PC-3 (cell line): ENCODE measurements at regions not wholly inside any gene's neighbourhood (a gene's known extent, or its start where the extent isn't known, plus 50 kb on each side); places are given as distances from the start of the nearest gene placed in this dataset.
"Not testable (repeated sequence)": the region's sequence is repeated elsewhere in the genome, so short reads cannot be mapped to it uniquely, and the experiment has no call there.

Experiments
- ATAC-seq: fragments of 200-7000 bp; cut with Tn5 transposase; 2 replicates; pipeline ENCODE4 v1.9.1; 2020; ENCODE audit warnings: mild to moderate bottlenecking, moderate library complexity
- BruUV-seq: library from RNA; stranded (reverse); fragments of 400-500 nt; replicated peaks from 2 replicates; lab custom pipeline; 2021; lab: Mats Ljungman, UMichigan
- CTCF ChIA-PET: fragments of 300-600 bp; sonication (Branson Sonifier 250); formaldehyde crosslinking; loops from one replicate; lab custom pipeline; 2022; ENCODE audit warnings: antibody characterized with exemption; lab: Charles Lee
- POLR2A ChIA-PET: fragments of 300-600 bp; sonication (Branson Sonifier 250); formaldehyde crosslinking; loops from one replicate; lab custom pipeline; 2022; ENCODE audit warnings: antibody characterized with exemption; ENCODE audit not compliant: unreplicated experiment; lab: Charles Lee
- DNase-seq: peaks from one replicate; pipeline ENCODE4 v3.0.0-alpha.2; 2015
- H2AFZ ChIP-seq: fragments of 300-600 bp; sonication (generic); 2 replicates; pipeline ENCODE4 v1.6.0; 2016; ENCODE audit warnings: antibody characterized with exemption, low read length
- H3F3A ChIP-seq: fragments of 300-600 bp; sonication (generic); one replicate; pipeline ENCODE4 v1.6.0; 2017; ENCODE audit warnings: antibody characterized with exemption, low read length, control low read depth, mild to moderate bottlenecking; ENCODE audit not compliant: unreplicated experiment
- H3K27ac ChIP-seq: fragments of 300-600 bp; sonication (generic); 2 replicates; pipeline ENCODE4 v1.5.1; 2016; ENCODE audit warnings: mild to moderate bottlenecking, low read length
- H3K27me3 ChIP-seq: fragments of 300-600 bp; sonication (generic); 2 replicates; pipeline ENCODE4 v1.6.1; 2016; ENCODE audit warnings: low read length, mixed read lengths
- H3K36me3 ChIP-seq: fragments of 300-600 bp; sonication (generic); 2 replicates; pipeline ENCODE4 v1.6.1; 2016; ENCODE audit warnings: low read depth, mixed run types, low read length, mixed read lengths
- H3K4me1 ChIP-seq: fragments of 300-600 bp; sonication (generic); 2 replicates; pipeline ENCODE4 v1.5.1; 2016; ENCODE audit warnings: low read length; ENCODE audit not compliant: insufficient read depth
- H3K4me2 ChIP-seq: fragments of 300-600 bp; sonication (generic); 2 replicates; pipeline ENCODE4 v1.6.0; 2016; ENCODE audit warnings: low read length
- H3K4me3 ChIP-seq: fragments of 300-600 bp; sonication (generic); 2 replicates; pipeline ENCODE4 v1.5.1; 2016; ENCODE audit warnings: mild to moderate bottlenecking, low read length, mixed read lengths
- H3K79me2 ChIP-seq: fragments of 300-600 bp; sonication (generic); 2 replicates; pipeline ENCODE4 v1.6.1; 2017; ENCODE audit warnings: low read length, mixed read lengths
- H3K9ac ChIP-seq: fragments of 300-600 bp; sonication (generic); 2 replicates; pipeline ENCODE4 v1.6.0; 2016; ENCODE audit warnings: mild to moderate bottlenecking, low read length
- H3K9me2 ChIP-seq: fragments of 300-600 bp; sonication (generic); replicated peaks from 2 replicates; pipeline ENCODE4 v1.6.1; 2016; ENCODE audit warnings: mixed run types, low read length, mixed read lengths
- H3K9me3 ChIP-seq: fragments of 300-600 bp; sonication (generic); 2 replicates; pipeline ENCODE4 v1.6.1; 2016; ENCODE audit warnings: low read length, mixed read lengths
- H4K20me1 ChIP-seq: fragments of 300-600 bp; sonication (generic); 2 replicates; pipeline ENCODE4 v1.6.1; 2016; ENCODE audit warnings: low read length, mixed read lengths
- CTCF ChIP-seq: fragments of 300-600 bp; sonication (generic); conservative IDR thresholded peaks from 2 replicates; pipeline ENCODE4 v1.5.1; 2017; ENCODE audit warnings: antibody characterized with exemption, low read depth, mild to moderate bottlenecking, low read length
- EZH2 ChIP-seq: fragments of 300-600 bp; sonication (generic); IDR thresholded peaks from one replicate; pipeline ENCODE4 v1.6.1; 2017; ENCODE audit warnings: antibody characterized with exemption, mild to moderate bottlenecking, low read length; ENCODE audit not compliant: unreplicated experiment
- EZH2phosphoT487 ChIP-seq: fragments of 300-600 bp; sonication (generic); IDR thresholded peaks from 2 replicates; pipeline ENCODE4 v1.6.1; 2018; ENCODE audit warnings: mild to moderate bottlenecking, antibody characterized with exemption, low read length, borderline replicate concordance
- intact Hi-C: fragments of 100-400 bp; cut with micrococcal nuclease; formaldehyde crosslinking; loops from 2 replicates; pipeline ENCODE4 v1.9.0; 2023

- no peak overlapping the region for H3K27ac ChIP-seq
- H3K9me3 ChIP-seq = no peaks in the 10 kb centered on the region
- no peak overlapping the region for H3K4me3 ChIP-seq
- no peaks in the 10 kb centered on the region for H3K36me3 ChIP-seq
- TF ChIP-seq EZH2phosphoT487 = no peak
- no peak for TF ChIP-seq CTCF
- no peak for TF ChIP-seq EZH2
- H3K4me1 ChIP-seq = peaks cover 23% of the 10 kb centered on the region
- no peak for DNase-seq
- no peaks in the 10 kb centered on the region for H4K20me1 ChIP-seq
- ChIA-PET CTCF (no interaction called here), POLR2A (no interaction called here)
- no peak overlapping the region for H3K4me2 ChIP-seq
- no peaks in the 10 kb centered on the region for H3K9me2 ChIP-seq
- H3F3A ChIP-seq = no peaks in the 10 kb centered on the region
- H2AFZ ChIP-seq = no peak overlapping the region
- H3K9ac ChIP-seq = no peak overlapping the region
- no peaks in the 10 kb centered on the region for H3K27me3 ChIP-seq
- BruUV-seq = no TSS peak
- no peak for ATAC-seq
- intact Hi-C loops = loop anchor here (10.0 kb wide), 1 partner anchor 222 kb away; no protein-coding TSS in a partner anchor
- no peaks in the 10 kb centered on the region for H3K79me2 ChIP-seq
Observed at GRCh38 chr5:24226479-24226878, 418.3 kb downstream of the CDH10 start.

- H3K36me3 ChIP-seq, H3K9me3 ChIP-seq, H3K27ac ChIP-seq, H3K9me2 ChIP-seq, H2AFZ ChIP-seq, H3K9ac ChIP-seq, ATAC-seq, DNase-seq, H3K79me2 ChIP-seq, H3K4me2 ChIP-seq, H3K27me3 ChIP-seq, H3F3A ChIP-seq, BruUV-seq, H3K4me3 ChIP-seq, CTCF ChIA-PET, H4K20me1 ChIP-seq, POLR2A ChIA-PET: not testable (repeated sequence)
- H3K4me1 ChIP-seq = peaks cover 14% of the 10 kb centered on the region
- intact Hi-C loops = loop anchor here (1.0 to 10.0 kb wide), 2 partner anchors 17 to 223 kb away; no protein-coding TSS in a partner anchor
Observed at GRCh38 chr5:24227881-24228280, 416.9 kb downstream of the CDH10 start.

GRCh38 chr5:24232041-24232440 is 412.7 kb downstream of the CDH10 start:
- Histone ChIP-seq H3K4me1 (no peaks in the 10 kb centered on the region), H3K27ac (no peak overlapping the region), H3K9me3 (no peaks in the 10 kb centered on the region), H4K20me1 (no peaks in the 10 kb centered on the region), H3K36me3 (no peaks in the 10 kb centered on the region), H3K9ac (no peak overlapping the region), H3K79me2 (no peaks in the 10 kb centered on the region), H3K27me3 (no peaks in the 10 kb centered on the region), H3F3A (no peaks in the 10 kb centered on the region), H3K4me2 (no peak overlapping the region), H3K4me3 (no peak overlapping the region), H3K9me2 (no peaks in the 10 kb centered on the region), H2AFZ (no peak overlapping the region)
- ChIA-PET POLR2A (no interaction called here), CTCF (interaction anchor here (0.7 kb wide), 1 partner anchor 1682 kb away, joined by 4 read pairs; no protein-coding TSS in a partner anchor)
- no peak for ATAC-seq
- BruUV-seq = no TSS peak
- TF ChIP-seq CTCF = no peak
- no peak for TF ChIP-seq EZH2
- no peak for TF ChIP-seq EZH2phosphoT487
- no peak for DNase-seq
- intact Hi-C loops = loop anchor here (2.0 to 5.0 kb wide), 2 partner anchors 215 to 299 kb away; no protein-coding TSS in a partner anchor
